ENCODE measurements at regions not wholly inside any gene's neighbourhood (a gene's known extent, or its start where the extent isn't known, plus 50 kb on each side); places are given as distances from the start of the nearest gene placed in this dataset.

- peak overlapping the region; percentile 68 for H3K27ac Mint-ChIP-seq
- peaks cover 19% of the 10 kb centered on the region for H3K4me1 Mint-ChIP-seq
- no peaks in the 10 kb centered on the region for H3K9me3 Mint-ChIP-seq
- no peak overlapping the region for H3K4me3 Mint-ChIP-seq
- no peak for DNase-seq (ENCODE audit: low spot score in 2 of 2, unreplicated experiment in 2 of 2)
- peaks cover 67% of the 10 kb centered on the region for H3K27me3 Mint-ChIP-seq (ENCODE audit: low read depth)
- no peaks in the 10 kb centered on the region for H3K36me3 Mint-ChIP-seq
- no peak for TF ChIP-seq CTCF (IDR thresholded peaks at IDR 0.05; ENCODE audit: unreplicated experiment)
Measured at GRCh38 chr10:3418041-3418754, 245.6 kb upstream of the PITRM1 start.

- no peak overlapping the region for H3K27ac Mint-ChIP-seq
- H3K4me3 Mint-ChIP-seq = no peak overlapping the region
- H3K9me3 Mint-ChIP-seq = no peaks in the 10 kb centered on the region
- DNase-seq (ENCODE audit: low spot score in 2 of 2, unreplicated experiment in 2 of 2) = no peak
- no peak for TF ChIP-seq CTCF (IDR thresholded peaks at IDR 0.05; ENCODE audit: unreplicated experiment)
- peaks cover 68% of the 10 kb centered on the region for H3K27me3 Mint-ChIP-seq (ENCODE audit: low read depth)
- H3K4me1 Mint-ChIP-seq = peaks cover 17% of the 10 kb centered on the region
- H3K36me3 Mint-ChIP-seq = no peaks in the 10 kb centered on the region
Measured at GRCh38 chr10:3417096-3417495, 244.5 kb upstream of the PITRM1 start.

- H3K4me3 Mint-ChIP-seq = no peak overlapping the region
- H3K27me3 Mint-ChIP-seq (ENCODE audit: low read depth) = peaks cover 67% of the 10 kb centered on the region
- no peak for DNase-seq (ENCODE audit: low spot score in 2 of 2, unreplicated experiment in 2 of 2)
- H3K4me1 Mint-ChIP-seq = peaks cover 17% of the 10 kb centered on the region
- no peak for TF ChIP-seq CTCF (IDR thresholded peaks at IDR 0.05; ENCODE audit: unreplicated experiment)
- H3K9me3 Mint-ChIP-seq = peaks cover 2% of the 10 kb centered on the region
- H3K27ac Mint-ChIP-seq = no peak overlapping the region
- H3K36me3 Mint-ChIP-seq = peaks cover under 1% of the 10 kb centered on the region
Measured at GRCh38 chr10:3415878-3416605, 243.5 kb upstream of the PITRM1 start.

GRCh38 chr10:3415038-3415736, 242.6 kb upstream of the PITRM1 start:
- TF ChIP-seq CTCF (IDR thresholded peaks at IDR 0.05; ENCODE audit: unreplicated experiment) = no peak
- Mint-ChIP-seq H3K4me1 (peaks cover 17% of the 10 kb centered on the region), H3K36me3 (peaks cover 3% of the 10 kb centered on the region), H3K4me3 (no peak overlapping the region), H3K27me3 (ENCODE audit: low read depth) (peaks cover 64% of the 10 kb centered on the region), H3K9me3 (peaks cover 6% of the 10 kb centered on the region), H3K27ac (no peak overlapping the region)
- no peak for DNase-seq (ENCODE audit: low spot score in 2 of 2, unreplicated experiment in 2 of 2)

GRCh38 chr10:3414667-3415023, 242.1 kb upstream of the PITRM1 start:
- Mint-ChIP-seq H3K27me3 (ENCODE audit: low read depth) (peaks cover 64% of the 10 kb centered on the region), H3K4me3 (no peak overlapping the region), H3K4me1 (peaks cover 17% of the 10 kb centered on the region), H3K36me3 (peaks cover 3% of the 10 kb centered on the region), H3K27ac (no peak overlapping the region), H3K9me3 (peaks cover 6% of the 10 kb centered on the region)
- TF ChIP-seq CTCF (IDR thresholded peaks at IDR 0.05; ENCODE audit: unreplicated experiment) = no peak
- DNase-seq (ENCODE audit: low spot score in 2 of 2, unreplicated experiment in 2 of 2) = no peak

Measured in mesothelial cell of epicardium (in vitro differentiated cells).